ENCODE measurements at regions not wholly inside any gene's neighbourhood (a gene's known extent, or its start where the extent isn't known, plus 50 kb on each side); places are given as distances from the start of the nearest gene placed in this dataset.

- Histone ChIP-seq H3K4me1 (ENCODE audit: insufficient read depth, low read length, poor library complexity, severe bottlenecking) (no peaks in the 10 kb centered on the region), H4K20me1 (ENCODE audit: insufficient read depth, low read length) (no peaks in the 10 kb centered on the region), H3K9me2 (ENCODE audit: insufficient read depth, low read length) (no peaks in the 10 kb centered on the region), H2AFZ (ENCODE audit: low read length) (peak overlapping the region; percentile 44; the same call in 1 of the 2 replicates), H3K4me2 (ENCODE audit: low read length) (no peak overlapping the region), H3K36me3 (ENCODE audit: insufficient read depth, low read length) (no peaks in the 10 kb centered on the region), H3K9me3 (ENCODE audit: low read length) (no peaks in the 10 kb centered on the region), H3K79me2 (ENCODE audit: insufficient read depth, low read depth, low read length) (no peaks in the 10 kb centered on the region), H3K4me3 (ENCODE audit: low read depth, low read length, poor library complexity, severe bottlenecking) (no peak overlapping the region), H3K27ac (ENCODE audit: low read depth, low read length, poor library complexity, severe bottlenecking) (no peak overlapping the region)
- intact Hi-C loops (cut with micrococcal nuclease; ENCODE audit: unreplicated experiment), result no loop called here
- TF ChIP-seq EZH2phosphoT487 (IDR thresholded peaks at IDR 0.05; ENCODE audit: borderline replicate concordance, low read depth, low read length), result no peak
- TF ChIP-seq CTCF (conservative IDR thresholded peaks at IDR 0.05; ENCODE audit: low read length), result no peak
- ChIA-PET CTCF (ENCODE audit: unreplicated experiment) (no interaction called here), POLR2A (interaction anchor here (0.7 kb wide), 1 partner anchor 957 kb away, joined by 3 read pairs; no protein-coding TSS in a partner anchor)
- DNase-seq (ENCODE audit: low spot score), result no peak
- BruUV-seq (replicated peaks), result no TSS peak
Observed at GRCh38 chr7:145779140-145779539, 337.5 kb upstream of the CNTNAP2 start.

DNA sequence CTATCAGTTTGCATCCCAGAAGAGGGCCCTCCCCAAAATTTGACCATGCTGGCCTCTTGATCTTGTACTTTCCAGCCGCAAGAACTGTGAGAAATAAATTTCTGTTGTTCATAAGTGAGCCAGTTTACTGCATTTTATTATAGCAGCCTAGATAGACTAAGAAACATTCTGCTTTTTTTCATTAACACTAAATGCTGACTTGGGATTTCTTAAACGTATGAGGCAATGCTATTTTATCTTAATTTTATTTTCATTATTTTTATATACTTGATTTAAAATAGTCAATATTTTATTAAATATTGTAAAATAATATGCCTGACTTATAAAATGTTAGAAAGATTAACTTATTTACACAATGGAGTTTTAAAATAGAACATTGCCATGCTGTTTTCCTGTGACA, 341.8 kb upstream of the CNTNAP2 start:
- H3K4me3 ChIP-seq (ENCODE audit: low read depth, low read length, poor library complexity, severe bottlenecking), result no peak overlapping the region
- no peak overlapping the region for H3K27ac ChIP-seq (ENCODE audit: low read depth, low read length, poor library complexity, severe bottlenecking)
- ChIA-PET POLR2A (interaction anchor here (0.6 kb wide), 1 partner anchor 9 kb away, joined by 3 read pairs; no protein-coding TSS in a partner anchor), CTCF (ENCODE audit: unreplicated experiment) (no interaction called here)
- no peaks in the 10 kb centered on the region for H4K20me1 ChIP-seq (ENCODE audit: insufficient read depth, low read length)
- H3K36me3 ChIP-seq (ENCODE audit: insufficient read depth, low read length), result no peaks in the 10 kb centered on the region
- H2AFZ ChIP-seq (ENCODE audit: low read length), result peak overlapping the region; percentile 55; the same call in 1 of the 2 replicates
- no TSS peak for BruUV-seq (replicated peaks)
- no peaks in the 10 kb centered on the region for H3K9me3 ChIP-seq (ENCODE audit: low read length)
- intact Hi-C loops (cut with micrococcal nuclease; ENCODE audit: unreplicated experiment), result no loop called here
- H3K4me1 ChIP-seq (ENCODE audit: insufficient read depth, low read length, poor library complexity, severe bottlenecking), result no peaks in the 10 kb centered on the region
- H3K9me2 ChIP-seq (ENCODE audit: insufficient read depth, low read length), result no peaks in the 10 kb centered on the region
- no peaks in the 10 kb centered on the region for H3K79me2 ChIP-seq (ENCODE audit: insufficient read depth, low read depth, low read length)
- no peak for TF ChIP-seq CTCF (conservative IDR thresholded peaks at IDR 0.05; ENCODE audit: low read length)
- TF ChIP-seq EZH2phosphoT487 (IDR thresholded peaks at IDR 0.05; ENCODE audit: borderline replicate concordance, low read depth, low read length), result no peak
- H3K4me2 ChIP-seq (ENCODE audit: low read length), result no peak overlapping the region
- DNase-seq (ENCODE audit: low spot score), result no peak

DNA sequence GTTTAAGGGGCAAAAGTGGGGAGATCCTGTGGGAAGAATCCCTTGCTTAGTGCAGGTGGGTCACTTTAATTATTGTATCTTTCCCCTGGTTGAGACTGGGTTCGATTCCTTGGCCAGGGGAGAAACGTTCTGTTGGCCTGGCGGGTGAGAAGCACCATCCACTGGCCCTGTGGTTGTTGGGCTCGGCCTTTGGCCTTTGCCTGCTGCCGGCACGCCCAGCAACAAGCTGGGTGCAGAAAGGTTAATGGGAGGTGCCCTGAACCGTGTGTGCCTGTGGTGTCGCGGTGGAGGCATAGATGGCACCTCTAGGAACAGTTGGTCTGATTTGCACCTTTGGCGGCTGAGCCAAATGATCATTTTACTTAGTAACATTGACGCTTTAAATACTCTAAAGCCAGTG, 363.6 kb upstream of the CNTNAP2 start:
- Histone ChIP-seq H3K4me1 (ENCODE audit: insufficient read depth, low read length, poor library complexity, severe bottlenecking) (no peaks in the 10 kb centered on the region), H3K4me3 (ENCODE audit: low read depth, low read length, poor library complexity, severe bottlenecking) (no peak overlapping the region), H3K79me2 (ENCODE audit: insufficient read depth, low read depth, low read length) (no peaks in the 10 kb centered on the region), H3K9me3 (ENCODE audit: low read length) (no peaks in the 10 kb centered on the region), H3K36me3 (ENCODE audit: insufficient read depth, low read length) (no peaks in the 10 kb centered on the region), H4K20me1 (ENCODE audit: insufficient read depth, low read length) (no peaks in the 10 kb centered on the region), H3K9me2 (ENCODE audit: insufficient read depth, low read length) (no peaks in the 10 kb centered on the region), H3K4me2 (ENCODE audit: low read length) (no peak overlapping the region), H2AFZ (ENCODE audit: low read length) (no peak overlapping the region), H3K27ac (ENCODE audit: low read depth, low read length, poor library complexity, severe bottlenecking) (no peak overlapping the region)
- intact Hi-C loops (cut with micrococcal nuclease; ENCODE audit: unreplicated experiment), result no loop called here
- ChIA-PET POLR2A (no interaction called here), CTCF (ENCODE audit: unreplicated experiment) (interaction anchor here (0.5 kb wide), 1 partner anchor 1043 kb away, joined by 3 read pairs; no protein-coding TSS in a partner anchor)
- no peak for DNase-seq (ENCODE audit: low spot score)
- TF ChIP-seq EZH2phosphoT487 (IDR thresholded peaks at IDR 0.05; ENCODE audit: borderline replicate concordance, low read depth, low read length) (no peak), CTCF (conservative IDR thresholded peaks at IDR 0.05; ENCODE audit: low read length) (no peak)
- BruUV-seq (replicated peaks), result no TSS peak

Measured in OCI-LY7 (cell line).